Panc1 (cell line): ENCODE measurements at regions not wholly inside any gene's neighbourhood (a gene's known extent, or its start where the extent isn't known, plus 50 kb on each side); places are given as distances from the start of the nearest gene placed in this dataset.

ENCODE experiments used
- ATAC-seq: fragments of 200-7000 bp; cut with Tn5 transposase; 2 replicates; pipeline ENCODE4 v1.9.1; 2020; ENCODE audit warnings: mild to moderate bottlenecking, moderate library complexity
- BruUV-seq: library from RNA; stranded (reverse); fragments of 400-500 nt; replicated peaks from 2 replicates; lab custom pipeline; 2021; lab: Mats Ljungman, UMichigan
- CTCF ChIA-PET: fragments of 300-600 bp; sonication (Branson Sonifier 250); formaldehyde crosslinking; loops from one replicate; lab custom pipeline; 2022; ENCODE audit warnings: antibody characterized with exemption; lab: Charles Lee
- POLR2A ChIA-PET: fragments of 300-600 bp; sonication (Branson Sonifier 250); formaldehyde crosslinking; loops from one replicate; lab custom pipeline; 2022; ENCODE audit warnings: antibody characterized with exemption; lab: Charles Lee
- DNase-seq: peaks from one replicate; pipeline ENCODE4 v3.0.0-alpha.2; 2010; ENCODE audit warnings: low read depth, low spot score
- H3K27ac ChIP-seq: 2 replicates; pipeline ENCODE4 v1.5.1; 2011; ENCODE audit warnings: mild to moderate bottlenecking, low read length, inconsistent platforms
- H3K27me3 ChIP-seq: fragments of 200-500 bp; sonication (Bioruptor generic); 2 replicates; pipeline ENCODE4 v1.6.0; 2014; ENCODE audit warnings: low read length, inconsistent platforms; ENCODE audit not compliant: control insufficient read depth, insufficient read depth
- H3K36me3 ChIP-seq: fragments of 200-500 bp; sonication (Bioruptor generic); 2 replicates; pipeline ENCODE4 v1.5.1; 2014; ENCODE audit warnings: inconsistent platforms, mild to moderate bottlenecking, low read length, moderate library complexity; ENCODE audit not compliant: control insufficient read depth, insufficient read depth
- H3K4me1 ChIP-seq: 2 replicates; pipeline ENCODE4 v1.5.1; 2011; ENCODE audit warnings: inconsistent platforms, mild to moderate bottlenecking, low read length, moderate library complexity; ENCODE audit not compliant: control insufficient read depth, insufficient read depth
- H3K4me3 ChIP-seq, 2 experiments: 2 replicates each; pipeline ENCODE4 v1.5.1; 2011 to 2012; ENCODE audit warnings: low read depth in 2 of 2, low read length in 2 of 2, mild to moderate bottlenecking in 2 of 2, inconsistent platforms in 1 of 2, moderate library complexity in 1 of 2
- H3K9me3 ChIP-seq: fragments of 200-500 bp; sonication (Bioruptor generic); 2 replicates; pipeline ENCODE4 v1.5.1; 2014; ENCODE audit warnings: low read depth, mild to moderate bottlenecking, inconsistent platforms, low read length, moderate library complexity; ENCODE audit not compliant: control insufficient read depth, insufficient read depth
- CTCF ChIP-seq: fragments of 450-650 bp; IDR thresholded peaks from 2 replicates; pipeline ENCODE4 v1.5.1; 2017; ENCODE audit warnings: mild to moderate bottlenecking
- POLR2AphosphoS5 ChIP-seq: IDR thresholded peaks from 2 replicates; pipeline ENCODE4 v1.6.1; 2012; ENCODE audit warnings: mild to moderate bottlenecking, low read depth, low read length, moderate library complexity
- REST ChIP-seq, 2 experiments: IDR thresholded peaks; 2 replicates each; pipeline ENCODE4 v1.6.1; 2011 to 2012; ENCODE audit warnings: low read depth in 2 of 2, control low read depth in 1 of 2, low read length in 1 of 2, mild to moderate bottlenecking in 1 of 2, moderate library complexity in 1 of 2; ENCODE audit not compliant: insufficient read depth in 1 of 2
- SIN3A ChIP-seq: IDR thresholded peaks from 2 replicates; pipeline ENCODE4 v1.6.1; 2012; ENCODE audit warnings: low read depth, mild to moderate bottlenecking, low read length, moderate library complexity, borderline replicate concordance; ENCODE audit not compliant: insufficient read depth
- TCF7L2 ChIP-seq: IDR thresholded peaks from 2 replicates; pipeline ENCODE4 v1.6.1; 2011; ENCODE audit warnings: mild to moderate bottlenecking, low read depth, low read length, inconsistent platforms
- in situ Hi-C: cut with HindIII; loops from 2 replicates; pipeline ENCODE4 v1.10.0; 2016; ENCODE audit warnings: low sequenced_read_pairs, low pct_unique_long_range_greater_than_20kb
- intact Hi-C: fragments of 100-400 bp; cut with micrococcal nuclease; formaldehyde crosslinking; loops from one replicate; pipeline ENCODE4 v1.10.0; 2022; ENCODE audit not compliant: unreplicated experiment

GRCh38 chr2:241951920-241952319 lies 82.4 kb downstream of the RTP5 start:
- in situ Hi-C loops (no loop called here), intact Hi-C loops (no loop called here)
- no peaks in the 10 kb centered on the region for H3K9me3 ChIP-seq
- no TSS peak for BruUV-seq
- no peak for ATAC-seq
- no peaks in the 10 kb centered on the region for H3K27me3 ChIP-seq
- no peak for DNase-seq
- no peak overlapping the region for H3K27ac ChIP-seq
- TF ChIP-seq REST (IDR thresholded peaks at IDR 0.05; ENCODE audit: insufficient read depth in 1 of 2, low read depth in 2 of 2, low read length in 1 of 2) (no peak), SIN3A (no peak), POLR2AphosphoS5 (no peak), TCF7L2 (no peak)
- H3K4me3 ChIP-seq, result no peak overlapping the region
- CTCF ChIA-PET, result no interaction called here
- H3K36me3 ChIP-seq, result no peaks in the 10 kb centered on the region
- POLR2A ChIA-PET, result no interaction called here
- H3K4me1 ChIP-seq, result peaks cover 5% of the 10 kb centered on the region; the same call in 1 of the 2 replicates

GRCh38 chr2:241952816-241953215 lies 83.3 kb downstream of the RTP5 start:
- H3K27ac ChIP-seq, result no peak overlapping the region
- POLR2A ChIA-PET, result no interaction called here
- CTCF ChIA-PET, result no interaction called here

More at GRCh38 chr2:241952816-241953215, 83.3 kb downstream of the RTP5 start:
- no peaks in the 10 kb centered on the region for H3K27me3 ChIP-seq
- H3K4me3 ChIP-seq, result no peak overlapping the region
- ATAC-seq, result no peak
- in situ Hi-C loops, result no loop called here
- H3K9me3 ChIP-seq, result no peaks in the 10 kb centered on the region
- intact Hi-C loops, result no loop called here
- H3K36me3 ChIP-seq, result no peaks in the 10 kb centered on the region
- peaks cover 5% of the 10 kb centered on the region; the same call in 1 of the 2 replicates for H3K4me1 ChIP-seq
- no peak for DNase-seq
- TF ChIP-seq REST (IDR thresholded peaks at IDR 0.05; ENCODE audit: insufficient read depth in 1 of 2, low read depth in 2 of 2, low read length in 1 of 2) (no peak), CTCF (no peak), SIN3A (no peak), POLR2AphosphoS5 (no peak), TCF7L2 (no peak)
- no TSS peak for BruUV-seq
